ENCODE measurements at regions not wholly inside any gene's neighbourhood (a gene's known extent, or its start where the extent isn't known, plus 50 kb on each side); places are given as distances from the start of the nearest gene placed in this dataset.

DNA sequence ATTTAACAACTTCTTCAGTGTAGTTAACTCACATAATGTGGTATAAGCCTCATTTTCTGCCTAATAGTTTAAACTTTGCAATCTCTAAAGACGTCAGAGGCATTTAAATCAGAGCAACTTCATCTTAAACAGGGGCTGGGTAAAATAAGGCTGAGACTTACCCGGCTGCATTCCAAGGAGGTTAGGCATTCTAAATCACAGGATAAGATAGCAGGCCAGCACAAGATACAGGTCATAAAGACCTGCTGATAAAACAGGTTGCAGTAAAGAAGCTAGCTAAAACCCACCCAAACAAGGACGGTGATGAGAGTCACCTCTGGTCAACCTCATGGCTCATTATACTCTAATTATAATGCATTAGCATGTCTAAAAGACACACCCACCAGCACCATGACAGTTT is 115.6 kb upstream of the PKP2 start:
- no peaks in the 10 kb centered on the region for H3K27me3 Mint-ChIP-seq
- peaks cover 4% of the 10 kb centered on the region for H3K36me3 Mint-ChIP-seq
- no peak for DNase-seq (ENCODE audit: extremely low spot score, unreplicated experiment)
- TF ChIP-seq, protein P1, sequence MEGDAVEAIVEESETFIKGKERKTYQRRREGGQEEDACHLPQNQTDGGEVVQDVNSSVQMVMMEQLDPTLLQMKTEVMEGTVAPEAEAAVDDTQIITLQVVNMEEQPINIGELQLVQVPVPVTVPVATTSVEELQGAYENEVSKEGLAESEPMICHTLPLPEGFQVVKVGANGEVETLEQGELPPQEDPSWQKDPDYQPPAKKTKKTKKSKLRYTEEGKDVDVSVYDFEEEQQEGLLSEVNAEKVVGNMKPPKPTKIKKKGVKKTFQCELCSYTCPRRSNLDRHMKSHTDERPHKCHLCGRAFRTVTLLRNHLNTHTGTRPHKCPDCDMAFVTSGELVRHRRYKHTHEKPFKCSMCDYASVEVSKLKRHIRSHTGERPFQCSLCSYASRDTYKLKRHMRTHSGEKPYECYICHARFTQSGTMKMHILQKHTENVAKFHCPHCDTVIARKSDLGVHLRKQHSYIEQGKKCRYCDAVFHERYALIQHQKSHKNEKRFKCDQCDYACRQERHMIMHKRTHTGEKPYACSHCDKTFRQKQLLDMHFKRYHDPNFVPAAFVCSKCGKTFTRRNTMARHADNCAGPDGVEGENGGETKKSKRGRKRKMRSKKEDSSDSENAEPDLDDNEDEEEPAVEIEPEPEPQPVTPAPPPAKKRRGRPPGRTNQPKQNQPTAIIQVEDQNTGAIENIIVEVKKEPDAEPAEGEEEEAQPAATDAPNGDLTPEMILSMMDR (conservative IDR thresholded peaks at IDR 0.05) = no peak
- peaks cover 5% of the 10 kb centered on the region for H3K9me3 Mint-ChIP-seq
- peak overlapping the region; percentile 49 for H3K4me3 Mint-ChIP-seq
- H3K4me1 Mint-ChIP-seq (ENCODE audit: unreplicated experiment) = no peaks in the 10 kb centered on the region
- peak overlapping the region; percentile 93 for H3K27ac Mint-ChIP-seq

DNA sequence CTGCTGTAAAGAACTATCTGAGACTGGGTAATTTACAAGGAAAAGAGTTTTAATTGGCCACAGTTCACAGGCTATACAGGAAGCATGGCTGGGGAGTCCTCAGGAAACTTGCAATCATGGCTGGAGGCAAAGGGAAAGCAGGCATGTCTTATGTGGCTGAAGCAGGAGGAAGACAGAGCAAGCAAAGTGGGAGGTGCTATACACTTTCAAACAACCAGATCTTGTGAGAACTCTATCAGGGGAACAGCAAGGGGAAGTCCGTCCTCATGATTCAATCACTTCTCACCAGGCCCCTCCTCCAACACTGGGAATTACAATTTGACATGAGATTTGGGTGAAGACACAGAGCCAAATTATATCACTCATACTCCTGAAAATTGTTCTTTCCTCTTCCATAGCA is 109.5 kb upstream of the PKP2 start:
- H3K27ac Mint-ChIP-seq = no peak overlapping the region
- TF ChIP-seq, protein P1 (conservative IDR thresholded peaks at IDR 0.05) = no peak
- no peaks in the 10 kb centered on the region for H3K27me3 Mint-ChIP-seq
- no peak for DNase-seq (ENCODE audit: extremely low spot score, unreplicated experiment)
- no peaks in the 10 kb centered on the region for H3K9me3 Mint-ChIP-seq
- H3K4me1 Mint-ChIP-seq (ENCODE audit: unreplicated experiment) = no peaks in the 10 kb centered on the region
- peaks cover 4% of the 10 kb centered on the region for H3K36me3 Mint-ChIP-seq
- H3K4me3 Mint-ChIP-seq = no peak overlapping the region

DNA sequence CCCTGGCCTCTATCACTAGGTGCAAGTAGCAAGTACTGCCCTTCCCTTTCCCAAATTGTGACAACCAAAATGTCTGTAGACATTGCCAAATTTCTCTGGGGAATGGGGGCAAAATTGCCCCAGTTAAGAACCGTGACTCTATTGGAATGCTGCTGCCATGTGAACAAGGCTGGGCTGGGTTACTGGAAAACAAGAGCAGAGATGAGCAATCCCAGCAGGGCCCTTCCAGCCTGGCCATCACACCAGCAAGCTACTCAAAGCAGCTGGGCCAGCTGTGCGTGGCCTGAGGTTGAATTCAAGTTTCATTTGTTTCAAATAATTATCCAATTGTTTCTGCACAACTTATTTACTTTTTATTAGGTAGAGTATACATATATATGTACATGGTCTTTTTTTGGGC is 103.4 kb upstream of the PKP2 start:
- H3K36me3 Mint-ChIP-seq = no peaks in the 10 kb centered on the region
- no peaks in the 10 kb centered on the region for H3K4me1 Mint-ChIP-seq (ENCODE audit: unreplicated experiment)
- no peaks in the 10 kb centered on the region for H3K9me3 Mint-ChIP-seq
- no peak for DNase-seq (ENCODE audit: extremely low spot score, unreplicated experiment)
- H3K27me3 Mint-ChIP-seq = no peaks in the 10 kb centered on the region
- no peak overlapping the region for H3K27ac Mint-ChIP-seq
- TF ChIP-seq, protein P1 (conservative IDR thresholded peaks at IDR 0.05) = no peak
- H3K4me3 Mint-ChIP-seq = no peak overlapping the region

DNA sequence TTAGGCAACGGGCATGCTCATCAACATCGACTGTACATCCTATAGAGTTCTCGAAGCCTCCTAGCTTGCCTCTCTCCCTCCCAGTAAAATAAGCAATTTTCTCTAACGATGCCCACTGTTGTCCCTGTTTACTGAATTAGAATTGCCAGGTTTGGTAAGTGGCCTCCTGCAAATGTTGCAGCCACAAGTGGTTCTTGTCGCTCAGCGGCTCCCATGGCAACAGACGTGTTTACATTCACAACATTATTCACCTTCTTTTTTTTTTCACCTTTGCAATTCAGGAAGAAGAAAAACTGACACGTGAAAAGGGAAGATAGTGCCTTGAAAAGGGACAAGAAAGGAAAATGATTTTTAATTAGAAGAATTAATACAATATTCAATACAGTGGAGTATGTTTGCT is 100.9 kb upstream of the PKP2 start:
- Mint-ChIP-seq H3K36me3 (no peaks in the 10 kb centered on the region), H3K27ac (peak overlapping the region; percentile 47), H3K4me1 (ENCODE audit: unreplicated experiment) (no peaks in the 10 kb centered on the region), H3K27me3 (no peaks in the 10 kb centered on the region), H3K4me3 (no peak overlapping the region), H3K9me3 (no peaks in the 10 kb centered on the region)
- no peak for DNase-seq (ENCODE audit: extremely low spot score, unreplicated experiment)
- TF ChIP-seq, protein P1 (conservative IDR thresholded peaks at IDR 0.05) = no peak

DNA sequence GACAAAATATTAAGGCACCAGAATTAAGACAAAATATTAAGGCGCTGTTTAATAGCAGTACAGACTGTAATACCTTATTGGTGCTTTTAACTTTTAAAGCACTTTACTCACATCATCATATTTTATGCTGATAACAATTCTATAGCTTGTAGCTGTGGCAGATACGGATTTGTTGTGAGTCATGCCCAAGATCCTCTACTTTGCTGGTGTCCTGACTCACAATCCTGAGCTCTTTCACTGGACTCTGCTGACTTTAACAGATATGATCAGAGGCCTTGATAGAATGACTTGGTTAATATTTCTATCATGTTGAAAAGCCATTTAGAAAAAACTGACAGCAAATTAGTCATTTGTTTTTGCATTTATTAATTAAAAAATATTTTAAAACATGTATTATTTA is 99.0 kb upstream of the PKP2 start:
- Mint-ChIP-seq H3K36me3 (no peaks in the 10 kb centered on the region), H3K4me1 (ENCODE audit: unreplicated experiment) (no peaks in the 10 kb centered on the region), H3K9me3 (no peaks in the 10 kb centered on the region), H3K27me3 (no peaks in the 10 kb centered on the region), H3K27ac (no peak overlapping the region), H3K4me3 (no peak overlapping the region)
- TF ChIP-seq, protein P1 (conservative IDR thresholded peaks at IDR 0.05) = no peak
- DNase-seq (ENCODE audit: extremely low spot score, unreplicated experiment) = no peak

DNA sequence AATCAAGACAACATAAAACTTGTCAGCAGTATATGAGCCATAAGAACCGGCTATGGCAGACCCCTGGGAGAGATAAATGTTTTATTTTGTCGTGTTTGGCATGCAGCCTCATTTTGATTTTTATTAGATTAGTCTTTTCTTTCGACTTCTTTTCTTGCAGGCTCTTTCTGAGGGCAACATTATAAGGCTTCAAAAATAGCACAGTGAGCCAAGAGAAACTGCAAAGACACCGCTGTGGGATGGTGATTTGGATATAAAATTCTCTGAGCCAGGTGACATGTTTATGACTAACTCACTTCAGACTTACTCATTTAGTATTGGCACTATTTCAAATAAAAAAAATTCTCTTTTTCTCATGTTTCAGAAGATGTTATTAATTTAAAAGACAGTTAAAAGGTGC is 96.8 kb upstream of the PKP2 start:
- Mint-ChIP-seq H3K4me3 (no peak overlapping the region), H3K36me3 (peaks cover 3% of the 10 kb centered on the region), H3K9me3 (peaks cover 5% of the 10 kb centered on the region), H3K27ac (no peak overlapping the region), H3K27me3 (no peaks in the 10 kb centered on the region), H3K4me1 (ENCODE audit: unreplicated experiment) (no peaks in the 10 kb centered on the region)
- TF ChIP-seq, protein P1 (conservative IDR thresholded peaks at IDR 0.05) = no peak
- no peak for DNase-seq (ENCODE audit: extremely low spot score, unreplicated experiment)

All from type B pancreatic cell (in vitro differentiated cells).